ENCODE measurements at regions not wholly inside any gene's neighbourhood (a gene's known extent, or its start where the extent isn't known, plus 50 kb on each side); places are given as distances from the start of the nearest gene placed in this dataset.
"Not testable (repeated sequence)": the region's sequence is repeated elsewhere in the genome, so short reads cannot be mapped to it uniquely, and the experiment has no call there.

GRCh38 chrX:94942603-94943002 is 1268.6 kb downstream of the FAM133A start:
- DNase-seq (ENCODE audit: low read depth, low spot score): no peak
- H3K4me3 ChIP-seq (ENCODE audit: low read length): no peak overlapping the region

GRCh38 chrX:94946137-94946536 is 1272.1 kb downstream of the FAM133A start:
- not testable (repeated sequence) for DNase-seq (ENCODE audit: low read depth, low spot score); H3K4me3 ChIP-seq (ENCODE audit: low read length)

- H3K4me3 ChIP-seq (ENCODE audit: low read length): no peak overlapping the region
- no peak for DNase-seq (ENCODE audit: low read depth, low spot score)
These were observed 1287.7 kb downstream of the FAM133A start for GRCh38 chrX:94961730-94962129.

GRCh38 chrX:94977562-94977961 is 1303.6 kb downstream of the FAM133A start:
- DNase-seq (ENCODE audit: low read depth, low spot score): no peak
- no peak overlapping the region for H3K4me3 ChIP-seq (ENCODE audit: low read length)

- H3K4me3 ChIP-seq (ENCODE audit: low read length): no peak overlapping the region
- DNase-seq (ENCODE audit: low read depth, low spot score): no peak
These were observed 1304.0 kb downstream of the FAM133A start for GRCh38 chrX:94977986-94978385.

Measured in Jurkat, Clone E6-1 (cell line).